DOHH2 (cell line): ENCODE measurements at regions not wholly inside any gene's neighbourhood (a gene's known extent, or its start where the extent isn't known, plus 50 kb on each side); places are given as distances from the start of the nearest gene placed in this dataset.

Experiments
- H3F3A ChIP-seq: fragments of 200-600 bp; sonication (generic), shearing (Covaris generic); 2 replicates; pipeline ENCODE4 v1.6.0; 2016; ENCODE audit warnings: antibody characterized with exemption, mild to moderate bottlenecking; ENCODE audit not compliant: control insufficient read depth, insufficient read depth
- H3K27ac ChIP-seq: fragments of 200-600 bp; sonication (generic); 2 replicates; pipeline ENCODE4 v1.5.1; 2014; ENCODE audit warnings: low read depth, mild to moderate bottlenecking, low read length, moderate library complexity
- H3K27me3 ChIP-seq: fragments of 200-600 bp; sonication (generic); 2 replicates; pipeline ENCODE4 v1.6.1; 2014; ENCODE audit warnings: mild to moderate bottlenecking, low read length, mixed read lengths; ENCODE audit not compliant: control insufficient read depth
- H3K36me3 ChIP-seq: fragments of 200-600 bp; sonication (generic); 2 replicates; pipeline ENCODE4 v1.6.1; 2014; ENCODE audit warnings: mild to moderate bottlenecking, low read length, moderate library complexity, mixed read lengths; ENCODE audit not compliant: control insufficient read depth
- H3K4me1 ChIP-seq: fragments of 200-600 bp; sonication (generic); 2 replicates; pipeline ENCODE4 v1.6.1; 2014; ENCODE audit warnings: mild to moderate bottlenecking, low read length, mixed read lengths; ENCODE audit not compliant: control insufficient read depth
- H3K4me2 ChIP-seq: fragments of 200-600 bp; sonication (generic); 2 replicates; pipeline ENCODE4 v1.6.0; 2014; ENCODE audit warnings: mild to moderate bottlenecking, low read length, moderate library complexity
- H3K4me3 ChIP-seq: fragments of 200-600 bp; sonication (generic); 2 replicates; pipeline ENCODE4 v1.5.1; 2014; ENCODE audit warnings: mild to moderate bottlenecking, low read length, mixed read lengths
- H3K79me2 ChIP-seq: fragments of 200-600 bp; sonication (generic); 2 replicates; pipeline ENCODE4 v1.6.1; 2014; ENCODE audit warnings: mild to moderate bottlenecking, low read length, mixed read lengths; ENCODE audit not compliant: control insufficient read depth
- H3K9me2 ChIP-seq: fragments of 200-600 bp; sonication (generic); replicated peaks from 2 replicates; pipeline ENCODE4 v1.6.1; 2014; ENCODE audit warnings: mild to moderate bottlenecking, low read length, mixed read lengths; ENCODE audit not compliant: control insufficient read depth
- H3K9me3 ChIP-seq: fragments of 200-600 bp; sonication (generic); 2 replicates; pipeline ENCODE4 v1.6.1; 2014; ENCODE audit warnings: antibody characterized with exemption, low read length, mixed read lengths; ENCODE audit not compliant: control insufficient read depth, insufficient read depth
- H4K20me1 ChIP-seq: fragments of 200-600 bp; sonication (generic); 2 replicates; pipeline ENCODE4 v1.6.0; 2014; ENCODE audit warnings: low read depth, mild to moderate bottlenecking, antibody characterized with exemption, low read length, moderate library complexity; ENCODE audit not compliant: control insufficient read depth, insufficient read depth
- CTCF ChIP-seq: fragments of 200-600 bp; sonication (generic); IDR thresholded peaks from one replicate; pipeline ENCODE4 v1.5.1; 2014; ENCODE audit warnings: antibody characterized with exemption, mild to moderate bottlenecking, low read depth, low read length; ENCODE audit not compliant: poor library complexity, severe bottlenecking
- EZH2phosphoT487 ChIP-seq: fragments of 200-600 bp; sonication (generic); IDR thresholded peaks from 2 replicates; pipeline ENCODE4 v1.6.1; 2017; ENCODE audit warnings: borderline replicate concordance, mild to moderate bottlenecking, antibody characterized with exemption, low read length, moderate library complexity, mixed read lengths

GRCh38 chr6:82711105-82711827, 347.6 kb downstream of the TPBG start:
- no peak overlapping the region for H3K4me3 ChIP-seq
- H3K36me3 ChIP-seq = no peaks in the 10 kb centered on the region
- H3K9me2 ChIP-seq = no peaks in the 10 kb centered on the region; the same call in 1 of the 2 replicates
- peaks cover 7% of the 10 kb centered on the region for H3K27me3 ChIP-seq
- H3K79me2 ChIP-seq = no peaks in the 10 kb centered on the region
- H4K20me1 ChIP-seq = no peaks in the 10 kb centered on the region
- H3K4me1 ChIP-seq = no peaks in the 10 kb centered on the region
- no peak for TF ChIP-seq CTCF
- TF ChIP-seq EZH2phosphoT487 = no peak
- H3F3A ChIP-seq = no peaks in the 10 kb centered on the region
- H3K9me3 ChIP-seq = no peaks in the 10 kb centered on the region
- H3K27ac ChIP-seq = no peak overlapping the region
- H3K4me2 ChIP-seq = no peak overlapping the region

- no peaks in the 10 kb centered on the region for H3K4me1 ChIP-seq
- H3K79me2 ChIP-seq = no peaks in the 10 kb centered on the region
- H3K9me3 ChIP-seq = no peaks in the 10 kb centered on the region
- no peaks in the 10 kb centered on the region for H3K36me3 ChIP-seq
- no peaks in the 10 kb centered on the region for H4K20me1 ChIP-seq
- no peak overlapping the region for H3K4me2 ChIP-seq
- H3K27ac ChIP-seq = no peak overlapping the region
- H3K27me3 ChIP-seq = peaks cover 7% of the 10 kb centered on the region
- H3K9me2 ChIP-seq = no peaks in the 10 kb centered on the region; the same call in 1 of the 2 replicates
- no peaks in the 10 kb centered on the region for H3F3A ChIP-seq
- no peak overlapping the region for H3K4me3 ChIP-seq
- TF ChIP-seq EZH2phosphoT487 (no peak), CTCF (no peak)
Observed at GRCh38 chr6:82711971-82712370, 348.4 kb downstream of the TPBG start.

- no peaks in the 10 kb centered on the region for H3K79me2 ChIP-seq
- no peaks in the 10 kb centered on the region; the same call in 1 of the 2 replicates for H3K9me2 ChIP-seq
- no peaks in the 10 kb centered on the region for H3K9me3 ChIP-seq
- TF ChIP-seq CTCF (no peak), EZH2phosphoT487 (no peak)
- no peak overlapping the region for H3K27ac ChIP-seq
- peaks cover 7% of the 10 kb centered on the region for H3K27me3 ChIP-seq
- no peak overlapping the region for H3K4me3 ChIP-seq
- H3K4me2 ChIP-seq = no peak overlapping the region
- no peaks in the 10 kb centered on the region for H3F3A ChIP-seq
- H4K20me1 ChIP-seq = no peaks in the 10 kb centered on the region
- H3K4me1 ChIP-seq = no peaks in the 10 kb centered on the region
- H3K36me3 ChIP-seq = no peaks in the 10 kb centered on the region
Observed at GRCh38 chr6:82712389-82712788, 348.8 kb downstream of the TPBG start.
